Prostate gland (tissue), 2 donors: ENCODE measurements at regions not wholly inside any gene's neighbourhood (a gene's known extent, or its start where the extent isn't known, plus 50 kb on each side); places are given as distances from the start of the nearest gene placed in this dataset.

Experiments used
- POLR2A ChIP-seq: fragments of 450-650 bp; IDR thresholded peaks from one replicate; pipeline ENCODE4 v1.6.1; 2016; ENCODE audit warnings: antibody characterized with exemption, mild to moderate bottlenecking
- POLR2AphosphoS5 ChIP-seq: sonication (generic); formaldehyde crosslinking; IDR thresholded peaks from one replicate; pipeline ENCODE4 v1.6.1; 2017; ENCODE audit warnings: antibody characterized with exemption
- TF ChIP-seq, protein P1 (sequence below), 4 experiments: fragments of 200-600 bp in 2 of 4; fragments of 450-650 bp in 2 of 4; sonication (generic) in 2 of 4; IDR thresholded peaks; 1 replicate in 3 of 4; 2 replicates in 1 of 4; pipeline ENCODE4 v1.5.1; 2016 to 2019; ENCODE audit warnings: antibody characterized with exemption in 4 of 4, mild to moderate bottlenecking in 2 of 4, moderate library complexity in 2 of 4

DNA sequence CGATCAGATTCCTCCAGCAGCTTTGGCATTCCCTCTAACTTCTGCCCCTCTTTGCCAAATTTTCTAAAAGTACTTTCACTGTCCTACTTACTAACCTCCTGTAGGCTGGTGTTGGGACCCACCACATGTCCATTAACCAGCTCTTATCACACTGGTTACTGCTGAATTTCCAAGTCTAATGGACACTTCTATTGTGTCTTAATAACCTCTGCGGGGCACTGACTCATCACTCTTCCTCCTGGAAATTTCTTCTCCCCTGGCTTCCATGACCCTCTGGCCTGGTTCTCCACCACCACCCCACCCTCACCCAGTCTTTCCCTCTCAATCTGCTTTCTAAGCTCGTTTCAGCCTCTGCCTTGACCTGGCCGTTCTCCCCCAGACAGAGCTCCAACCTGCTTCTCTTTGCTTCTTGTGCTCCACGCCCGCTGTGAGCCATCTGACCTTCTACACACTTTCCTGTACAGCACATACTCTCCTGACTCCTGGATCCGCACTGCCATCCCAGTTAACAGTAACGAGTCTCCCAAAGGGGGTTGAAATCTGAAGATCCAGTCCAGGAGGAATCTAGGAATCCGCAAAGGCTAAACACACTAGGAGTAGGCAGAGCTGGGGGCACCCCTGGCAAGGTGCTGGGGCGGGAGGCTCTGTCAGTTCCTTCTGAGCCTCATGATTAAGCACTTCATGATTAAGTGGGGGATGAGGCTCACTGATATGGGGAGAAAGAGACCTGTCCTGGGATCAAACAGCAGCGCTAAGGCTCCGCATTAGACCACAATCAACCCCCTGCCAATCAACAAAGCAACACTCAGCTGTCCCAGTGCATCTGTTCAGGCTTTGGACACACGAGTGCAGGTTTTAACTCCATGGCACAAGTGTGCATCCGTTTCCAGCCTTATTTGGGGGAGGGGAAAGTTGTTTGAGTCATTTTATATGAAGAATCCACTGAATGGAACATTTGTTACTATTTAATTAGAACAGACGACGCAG, 146.3 kb downstream of the LY86 start:
- TF ChIP-seq, protein P1, sequence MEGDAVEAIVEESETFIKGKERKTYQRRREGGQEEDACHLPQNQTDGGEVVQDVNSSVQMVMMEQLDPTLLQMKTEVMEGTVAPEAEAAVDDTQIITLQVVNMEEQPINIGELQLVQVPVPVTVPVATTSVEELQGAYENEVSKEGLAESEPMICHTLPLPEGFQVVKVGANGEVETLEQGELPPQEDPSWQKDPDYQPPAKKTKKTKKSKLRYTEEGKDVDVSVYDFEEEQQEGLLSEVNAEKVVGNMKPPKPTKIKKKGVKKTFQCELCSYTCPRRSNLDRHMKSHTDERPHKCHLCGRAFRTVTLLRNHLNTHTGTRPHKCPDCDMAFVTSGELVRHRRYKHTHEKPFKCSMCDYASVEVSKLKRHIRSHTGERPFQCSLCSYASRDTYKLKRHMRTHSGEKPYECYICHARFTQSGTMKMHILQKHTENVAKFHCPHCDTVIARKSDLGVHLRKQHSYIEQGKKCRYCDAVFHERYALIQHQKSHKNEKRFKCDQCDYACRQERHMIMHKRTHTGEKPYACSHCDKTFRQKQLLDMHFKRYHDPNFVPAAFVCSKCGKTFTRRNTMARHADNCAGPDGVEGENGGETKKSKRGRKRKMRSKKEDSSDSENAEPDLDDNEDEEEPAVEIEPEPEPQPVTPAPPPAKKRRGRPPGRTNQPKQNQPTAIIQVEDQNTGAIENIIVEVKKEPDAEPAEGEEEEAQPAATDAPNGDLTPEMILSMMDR (IDR thresholded peaks at IDR 0.05): no peak
- TF ChIP-seq POLR2AphosphoS5: no peak
- TF ChIP-seq POLR2A: no peak
